Fibroblast of skin of back (primary cell): ENCODE measurements at regions not wholly inside any gene's neighbourhood (a gene's known extent, or its start where the extent isn't known, plus 50 kb on each side); places are given as distances from the start of the nearest gene placed in this dataset.
"Not testable (repeated sequence)": the region's sequence is repeated elsewhere in the genome, so short reads cannot be mapped to it uniquely, and the experiment has no call there.

Source experiments
- DNase-seq: peaks from one replicate; pipeline ENCODE4 v3.0.0-alpha.2; 2013

GRCh38 chr10:30170146-30170545 is 110.8 kb upstream of the JCAD start:
- DNase-seq, result no peak

GRCh38 chr10:30169342-30169741 is 110.0 kb upstream of the JCAD start:
- DNase-seq, result no peak

DNA sequence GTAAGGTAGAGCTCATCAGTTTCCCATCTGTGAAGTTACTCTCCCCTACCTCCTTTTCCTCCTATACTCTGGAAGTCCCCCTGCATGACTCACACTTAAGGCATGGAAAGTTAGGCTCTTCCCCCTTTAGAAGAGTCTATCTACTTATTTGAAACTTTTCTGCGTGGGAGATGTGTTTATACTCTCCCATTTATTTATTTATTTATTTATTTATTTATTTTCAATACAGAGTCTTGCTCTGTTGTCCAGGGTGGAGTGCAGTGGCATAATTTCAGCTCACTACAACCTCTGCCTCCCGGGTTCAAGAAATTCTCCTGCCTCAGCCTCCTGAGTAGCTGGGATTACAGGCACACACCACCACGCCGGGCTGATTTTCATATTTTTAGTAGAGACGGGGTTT is 107.5 kb upstream of the JCAD start:
- DNase-seq, result no peak

DNA sequence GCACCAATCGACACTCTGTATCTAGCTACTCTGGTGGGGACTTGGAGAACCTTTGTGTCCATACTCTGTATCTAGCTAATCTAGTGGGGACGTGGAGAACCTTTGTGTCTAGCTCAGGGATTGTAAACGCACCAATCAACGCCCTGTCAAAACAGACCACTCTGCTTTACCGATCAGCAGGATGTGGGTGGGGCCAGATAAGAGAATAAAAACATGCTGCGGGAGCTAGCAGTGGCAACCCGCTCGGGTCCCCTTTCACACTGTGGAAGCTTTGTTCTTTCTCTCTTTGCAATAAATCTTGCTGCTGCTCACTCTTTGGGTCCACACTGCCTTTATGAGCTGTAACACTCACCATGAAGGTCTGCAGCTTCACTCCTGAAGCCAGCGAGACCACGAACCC is 104.0 kb upstream of the JCAD start:
- DNase-seq, result not testable (repeated sequence)

GRCh38 chr10:30162796-30163195 is 103.4 kb upstream of the JCAD start:
- DNase-seq, result not testable (repeated sequence)

GRCh38 chr10:30160271-30160982 is 101.0 kb upstream of the JCAD start:
- no peak for DNase-seq

DNA sequence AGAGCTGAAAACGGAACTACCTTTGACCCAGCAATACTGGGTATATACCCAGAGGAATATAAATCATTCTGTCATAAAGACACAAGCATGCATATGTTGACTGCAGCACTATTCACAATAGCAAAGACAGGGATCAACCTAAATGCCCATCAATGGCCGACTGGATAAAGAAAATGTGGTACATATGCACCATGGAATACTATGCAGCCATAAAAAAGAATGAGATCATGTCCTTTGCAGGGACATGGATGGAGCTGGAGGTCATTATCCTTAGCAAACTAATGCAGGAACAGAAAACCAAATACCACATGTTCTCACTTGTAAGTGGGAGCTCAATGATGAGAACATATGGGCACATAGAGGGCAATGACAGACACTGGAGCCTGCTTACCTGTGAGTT is 100.2 kb upstream of the JCAD start:
- DNase-seq, result not testable (repeated sequence)

DNA sequence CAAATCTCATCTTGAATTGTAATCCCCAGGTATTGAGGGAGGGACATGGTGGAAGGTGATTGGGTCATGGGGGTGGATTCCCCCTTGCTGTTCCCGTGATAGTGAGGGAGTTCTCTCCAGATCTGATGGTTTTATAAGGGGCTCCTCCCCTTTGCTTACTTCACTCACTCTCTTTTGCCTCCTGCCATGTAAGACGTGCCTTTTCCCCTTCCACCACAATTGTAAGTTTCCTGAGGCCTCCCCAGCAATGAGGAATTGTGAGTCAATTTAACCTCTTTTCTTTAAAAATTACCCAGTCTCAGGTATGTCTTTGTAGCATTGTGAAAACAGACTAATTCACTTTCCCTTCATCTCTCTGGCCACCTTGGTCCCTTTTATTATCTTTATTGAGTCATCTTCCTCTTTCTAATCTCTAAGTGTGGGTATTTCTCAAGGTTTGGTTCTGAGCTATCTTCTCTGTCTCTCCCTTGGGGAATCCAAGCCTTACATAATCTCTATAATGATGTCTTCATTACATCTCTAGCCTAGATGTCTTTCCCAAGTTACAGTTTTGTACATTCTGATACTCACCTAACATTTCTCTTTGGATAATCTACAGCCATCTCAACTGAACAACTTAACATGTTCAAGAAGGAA is 99.1 kb upstream of the JCAD start:
- DNase-seq, result peak; percentile 47

DNA sequence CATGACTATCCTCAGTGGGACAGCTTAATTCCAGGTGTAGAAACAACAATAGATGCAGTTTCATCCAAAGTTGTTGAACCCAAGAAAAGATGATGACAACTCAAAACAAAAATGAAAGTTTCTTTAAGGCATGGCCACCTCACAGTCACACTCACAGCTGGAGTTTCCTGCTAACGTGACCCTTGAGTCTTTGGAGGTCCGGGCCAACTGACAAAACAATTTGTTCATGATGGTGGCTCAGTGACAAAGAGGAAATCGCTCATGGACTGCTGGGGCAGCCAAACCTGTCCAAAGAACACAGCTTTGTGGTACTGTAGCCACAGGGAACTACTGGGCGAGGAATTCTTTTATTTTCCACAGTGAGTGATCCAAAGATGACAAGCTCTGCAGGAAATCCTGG is 96.0 kb upstream of the JCAD start:
- DNase-seq, result peak; percentile 88

GRCh38 chr10:30154561-30154960 is 95.2 kb upstream of the JCAD start:
- no peak for DNase-seq

GRCh38 chr10:30154126-30154525 is 94.7 kb upstream of the JCAD start:
- no peak for DNase-seq

- peak; percentile 90 for DNase-seq
Observed at GRCh38 chr10:30151581-30152389, 92.4 kb upstream of the JCAD start.

DNA sequence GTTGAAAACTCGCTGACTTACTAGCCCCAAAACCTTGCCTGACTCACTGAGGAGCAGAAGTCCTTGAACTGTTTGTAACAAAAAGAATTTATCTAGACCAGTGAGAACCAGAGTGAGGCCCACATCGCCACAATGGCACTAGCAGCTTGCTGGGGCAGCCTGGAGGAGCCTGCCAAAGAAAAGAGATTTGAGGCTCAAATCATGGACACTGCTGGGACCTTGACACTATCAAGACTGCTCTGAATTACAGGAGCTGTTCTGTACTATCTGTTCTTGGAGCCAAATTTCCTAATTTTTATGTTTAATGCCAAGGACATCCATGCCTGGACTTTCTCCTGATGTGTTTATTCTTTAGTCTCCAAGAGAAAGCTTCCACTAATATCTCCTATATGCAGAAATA is 82.0 kb upstream of the JCAD start:
- DNase-seq, result no peak

- no peak for DNase-seq
Observed at GRCh38 chr10:30134171-30134945, 75.0 kb upstream of the JCAD start.

- no peak for DNase-seq
Observed at GRCh38 chr10:30133198-30133597, 73.8 kb upstream of the JCAD start.

- not testable (repeated sequence) for DNase-seq
Observed at GRCh38 chr10:30131369-30131768, 72.0 kb upstream of the JCAD start.

GRCh38 chr10:30129326-30129725 is 69.9 kb upstream of the JCAD start:
- DNase-seq, result not testable (repeated sequence)

DNA sequence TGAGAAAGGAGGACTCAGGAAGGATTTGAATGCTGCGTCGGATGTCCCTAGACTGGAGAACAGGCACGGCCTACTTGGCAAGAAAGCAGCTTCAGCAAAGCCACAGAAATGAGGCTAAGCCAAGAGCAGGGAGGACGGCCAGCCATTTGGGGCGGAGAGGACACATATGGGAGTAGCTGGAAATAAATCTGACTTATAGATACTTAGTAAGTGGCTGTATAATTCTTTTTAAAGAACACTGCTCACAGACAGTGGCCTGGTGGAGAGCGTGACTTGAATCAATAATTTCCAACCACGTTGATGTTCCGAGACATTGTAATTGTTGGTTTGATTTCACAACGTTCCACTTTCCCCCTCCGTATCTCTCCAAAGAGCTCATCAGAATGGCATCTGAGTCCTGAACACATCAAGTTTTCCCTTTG is 67.7 kb upstream of the JCAD start:
- DNase-seq, result peak; percentile 43

GRCh38 chr10:30125496-30125895 is 66.1 kb upstream of the JCAD start:
- peak; percentile 6 for DNase-seq

- DNase-seq, result no peak
Observed at GRCh38 chr10:30124704-30125103, 65.3 kb upstream of the JCAD start.

GRCh38 chr10:30121401-30121800 is 62.0 kb upstream of the JCAD start:
- no peak for DNase-seq

DNA sequence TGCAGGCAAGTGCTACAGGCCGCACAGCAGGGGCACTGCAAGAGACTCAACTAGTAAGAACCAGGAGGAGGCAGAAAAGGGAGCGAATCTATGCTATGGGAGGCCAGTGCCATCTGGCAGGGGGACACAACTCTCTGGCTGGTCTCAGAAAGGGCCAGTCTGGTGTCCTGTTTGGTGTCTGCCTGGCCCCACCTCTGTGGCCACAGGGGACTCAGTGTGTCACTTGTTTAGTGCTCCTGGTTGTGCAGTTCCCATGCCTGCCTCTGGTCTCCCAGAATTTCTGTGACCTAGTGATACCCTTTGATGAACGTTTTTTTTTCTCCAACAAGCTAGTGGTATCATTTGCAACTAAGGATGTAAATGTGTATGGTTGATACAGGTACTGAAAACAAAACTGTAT is 59.2 kb upstream of the JCAD start:
- DNase-seq, result no peak
